Vagina (tissue), 2 donors: ENCODE measurements at regions not wholly inside any gene's neighbourhood (a gene's known extent, or its start where the extent isn't known, plus 50 kb on each side); places are given as distances from the start of the nearest gene placed in this dataset.

ENCODE experiments used
- DNase-seq, 2 donors: peaks; one replicate each; pipeline ENCODE4 v3.0.0-alpha.2; 2017; ENCODE audit errors: extremely low spot score in 2 of 2
- H3K27ac ChIP-seq: fragments of 200-600 bp; sonication (generic); one replicate; pipeline ENCODE4 v1.5.1; 2019
- H3K27me3 ChIP-seq: fragments of 200-600 bp; sonication (generic); one replicate; pipeline ENCODE4 v1.5.1; 2019
- H3K36me3 ChIP-seq, 2 donors: fragments of 200-600 bp; sonication (generic); one replicate each; pipeline ENCODE4 v1.5.1; 2017 to 2019
- H3K4me1 ChIP-seq: fragments of 200-600 bp; sonication (generic); one replicate; pipeline ENCODE4 v1.5.1; 2019
- H3K4me3 ChIP-seq, 2 donors: fragments of 200-600 bp; sonication (generic); 1 replicate in 1 of 2; 2 replicates in 1 of 2; pipeline ENCODE4 v1.5.1; 2016 to 2019
- H3K9me3 ChIP-seq: fragments of 200-600 bp; sonication (generic); one replicate; pipeline ENCODE4 v1.5.1; 2019
- CTCF ChIP-seq, 3 experiments: fragments of 450-650 bp in 2 of 3; fragments of 200-600 bp in 1 of 3; sonication (generic) in 1 of 3; IDR thresholded peaks; one replicate each; pipeline ENCODE4 v1.5.1; 2017 to 2019; ENCODE audit warnings: antibody characterized with exemption in 3 of 3, mild to moderate bottlenecking in 2 of 3, moderate library complexity in 2 of 3
- POLR2A ChIP-seq, 2 donors: fragments of 450-650 bp; IDR thresholded peaks; one replicate each; pipeline ENCODE4 v1.6.1; 2017; ENCODE audit warnings: antibody characterized with exemption in 2 of 2, mild to moderate bottlenecking in 2 of 2, moderate library complexity in 2 of 2
- POLR2AphosphoS5 ChIP-seq, 2 donors: sonication (generic); formaldehyde crosslinking; IDR thresholded peaks; one replicate each; pipeline ENCODE4 v1.9.0; 2017; ENCODE audit warnings: antibody characterized with exemption in 2 of 2, mild to moderate bottlenecking in 2 of 2, low read depth in 1 of 2; ENCODE audit not compliant: insufficient read depth in 1 of 2
- intact Hi-C: fragments of 100-400 bp; cut with DNase I; formaldehyde crosslinking; loops from one replicate; pipeline ENCODE4 v1.15.1; 2023

DNA sequence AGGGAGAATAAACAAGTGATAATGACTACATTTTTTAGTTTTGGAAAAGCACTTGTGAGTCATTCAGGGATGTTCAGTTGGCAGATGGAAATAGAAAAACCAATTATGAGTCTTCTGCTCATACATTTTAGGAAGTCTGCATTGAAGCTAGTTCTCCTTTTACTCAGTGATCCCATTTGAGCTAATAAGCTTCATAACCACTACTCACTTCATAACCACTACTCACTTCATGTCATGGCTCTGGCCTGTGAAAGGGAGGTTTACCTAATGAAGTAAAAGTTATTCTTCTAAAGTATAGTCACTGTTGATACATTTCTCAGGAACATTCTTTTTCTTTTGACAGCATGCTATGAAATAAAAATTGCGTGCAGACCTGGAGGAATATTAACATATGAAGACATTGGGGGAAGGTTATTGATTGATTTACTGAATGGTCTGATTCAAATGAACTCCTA is 948.7 kb downstream of the TSN start:
- H3K4me1 ChIP-seq: no peaks in the 10 kb centered on the region
- TF ChIP-seq POLR2A (IDR thresholded peaks at IDR 0.05) (no peak), CTCF (IDR thresholded peaks at IDR 0.05) (no peak), POLR2AphosphoS5 (IDR thresholded peaks at IDR 0.05; ENCODE audit: insufficient read depth in 1 of 2, low read depth in 1 of 2) (no peak)
- no peak overlapping the region for H3K4me3 ChIP-seq
- no peak for DNase-seq
- no peak overlapping the region for H3K27ac ChIP-seq
- no peaks in the 10 kb centered on the region for H3K27me3 ChIP-seq
- H3K36me3 ChIP-seq: no peaks in the 10 kb centered on the region
- intact Hi-C loops: no loop called here
- no peaks in the 10 kb centered on the region for H3K9me3 ChIP-seq

- no peak overlapping the region for H3K4me3 ChIP-seq
- no peaks in the 10 kb centered on the region for H3K9me3 ChIP-seq
- no peaks in the 10 kb centered on the region for H3K36me3 ChIP-seq
- no peak for TF ChIP-seq POLR2AphosphoS5 (IDR thresholded peaks at IDR 0.05; ENCODE audit: insufficient read depth in 1 of 2, low read depth in 1 of 2)
- TF ChIP-seq POLR2A (IDR thresholded peaks at IDR 0.05): no peak
- TF ChIP-seq CTCF (IDR thresholded peaks at IDR 0.05): no peak
- DNase-seq: no peak
- no peaks in the 10 kb centered on the region for H3K4me1 ChIP-seq
- intact Hi-C loops: no loop called here
- H3K27ac ChIP-seq: no peak overlapping the region
- no peaks in the 10 kb centered on the region for H3K27me3 ChIP-seq
These were observed 950.3 kb downstream of the TSN start for GRCh38 chr2:122705746-122706145.

- Histone ChIP-seq H3K4me1 (no peaks in the 10 kb centered on the region), H3K27me3 (no peaks in the 10 kb centered on the region), H3K36me3 (no peaks in the 10 kb centered on the region), H3K27ac (no peak overlapping the region), H3K4me3 (no peak overlapping the region), H3K9me3 (no peaks in the 10 kb centered on the region)
- DNase-seq: no peak
- TF ChIP-seq POLR2A (IDR thresholded peaks at IDR 0.05) (no peak), POLR2AphosphoS5 (IDR thresholded peaks at IDR 0.05; ENCODE audit: insufficient read depth in 1 of 2, low read depth in 1 of 2) (no peak), CTCF (IDR thresholded peaks at IDR 0.05) (no peak)
- intact Hi-C loops: no loop called here
These were observed 951.3 kb downstream of the TSN start for GRCh38 chr2:122706757-122707223.

- Histone ChIP-seq H3K4me1 (no peaks in the 10 kb centered on the region), H3K27me3 (no peaks in the 10 kb centered on the region), H3K4me3 (no peak overlapping the region), H3K9me3 (no peaks in the 10 kb centered on the region), H3K27ac (no peak overlapping the region), H3K36me3 (no peaks in the 10 kb centered on the region)
- TF ChIP-seq POLR2A (IDR thresholded peaks at IDR 0.05) (no peak), POLR2AphosphoS5 (IDR thresholded peaks at IDR 0.05; ENCODE audit: insufficient read depth in 1 of 2, low read depth in 1 of 2) (no peak), CTCF (IDR thresholded peaks at IDR 0.05) (no peak)
- DNase-seq: no peak
- intact Hi-C loops: no loop called here
These were observed 951.9 kb downstream of the TSN start for GRCh38 chr2:122707224-122707824.

GRCh38 chr2:122710049-122710448 is 954.6 kb downstream of the TSN start:
- H3K4me3 ChIP-seq: no peak overlapping the region

More at GRCh38 chr2:122710049-122710448, 954.6 kb downstream of the TSN start:
- intact Hi-C loops: no loop called here
- H3K27ac ChIP-seq: no peak overlapping the region
- no peak for TF ChIP-seq POLR2A (IDR thresholded peaks at IDR 0.05)
- no peak for TF ChIP-seq POLR2AphosphoS5 (IDR thresholded peaks at IDR 0.05; ENCODE audit: insufficient read depth in 1 of 2, low read depth in 1 of 2)
- TF ChIP-seq CTCF (IDR thresholded peaks at IDR 0.05): no peak
- no peak for DNase-seq
- H3K36me3 ChIP-seq: no peaks in the 10 kb centered on the region
- H3K9me3 ChIP-seq: no peaks in the 10 kb centered on the region
- no peaks in the 10 kb centered on the region for H3K27me3 ChIP-seq
- H3K4me1 ChIP-seq: no peaks in the 10 kb centered on the region
